HG02678 (cell line): ENCODE measurements at regions not wholly inside any gene's neighbourhood (a gene's known extent, or its start where the extent isn't known, plus 50 kb on each side); places are given as distances from the start of the nearest gene placed in this dataset.
"Not testable (repeated sequence)": the region's sequence is repeated elsewhere in the genome, so short reads cannot be mapped to it uniquely, and the experiment has no call there.

Experiments
- ATAC-seq: cut with Tn5 transposase; IDR thresholded peaks from one replicate; pipeline ENCODE4 v1.9.1; 2021; ENCODE audit warnings: mild to moderate bottlenecking, moderate library complexity; ENCODE audit not compliant: unreplicated experiment

DNA sequence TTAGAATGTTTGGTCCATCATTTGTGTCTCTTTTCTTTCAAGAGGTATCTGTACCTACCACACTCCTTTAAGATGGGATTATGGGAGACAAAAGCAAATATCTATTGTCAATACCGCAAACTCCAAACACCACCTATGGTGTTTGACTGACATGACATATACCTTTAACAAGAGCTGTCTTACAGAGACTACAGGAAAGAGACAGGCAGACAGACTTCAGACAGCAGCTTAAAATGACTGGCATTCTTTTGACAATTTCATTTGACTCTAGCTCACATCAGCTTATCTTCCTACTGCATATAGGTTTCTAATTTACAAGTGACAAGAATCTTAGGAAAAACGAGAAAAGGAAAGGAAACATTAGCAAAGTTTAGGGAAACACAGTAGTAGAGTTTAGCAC, 256.0 kb upstream of the TFAP2D start:
- ATAC-seq, result no peak

DNA sequence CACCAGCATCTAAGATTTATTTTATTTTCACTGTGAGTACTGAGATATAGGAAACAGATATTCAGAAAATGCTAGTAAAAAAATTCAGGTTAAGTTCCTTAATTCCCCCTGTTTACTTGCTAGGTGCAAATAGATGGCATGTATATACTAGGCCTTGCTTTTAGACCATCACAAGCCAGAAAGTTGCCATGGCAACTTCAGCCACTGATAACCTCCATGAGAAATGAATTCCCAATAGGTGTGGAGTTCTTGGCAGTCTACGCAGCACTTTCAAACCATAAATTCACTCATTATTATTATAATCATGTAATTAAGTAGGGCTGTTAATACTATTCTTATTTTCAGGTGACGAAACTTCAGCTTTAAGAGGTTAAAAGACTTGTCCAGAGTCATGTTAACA, 251.6 kb upstream of the TFAP2D start:
- no peak for ATAC-seq

DNA sequence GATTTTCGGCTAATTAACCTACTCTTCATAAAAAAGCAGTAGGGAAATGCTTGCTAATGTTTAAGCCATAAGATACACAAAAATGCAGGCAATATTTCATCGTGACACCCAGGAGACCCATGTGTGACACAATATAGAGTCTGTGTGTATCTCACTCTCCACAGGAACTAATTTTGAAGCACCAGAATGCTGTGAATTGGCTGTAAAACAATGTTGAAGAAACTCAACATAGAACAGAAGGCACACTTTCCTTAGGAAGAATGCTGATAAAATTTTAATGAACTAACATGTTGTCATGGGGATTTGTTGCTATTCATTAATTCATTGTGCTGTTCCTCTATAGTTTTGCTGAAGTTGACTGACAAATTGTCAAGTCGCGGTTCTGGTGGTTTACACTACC, 249.4 kb upstream of the TFAP2D start:
- no peak for ATAC-seq

DNA sequence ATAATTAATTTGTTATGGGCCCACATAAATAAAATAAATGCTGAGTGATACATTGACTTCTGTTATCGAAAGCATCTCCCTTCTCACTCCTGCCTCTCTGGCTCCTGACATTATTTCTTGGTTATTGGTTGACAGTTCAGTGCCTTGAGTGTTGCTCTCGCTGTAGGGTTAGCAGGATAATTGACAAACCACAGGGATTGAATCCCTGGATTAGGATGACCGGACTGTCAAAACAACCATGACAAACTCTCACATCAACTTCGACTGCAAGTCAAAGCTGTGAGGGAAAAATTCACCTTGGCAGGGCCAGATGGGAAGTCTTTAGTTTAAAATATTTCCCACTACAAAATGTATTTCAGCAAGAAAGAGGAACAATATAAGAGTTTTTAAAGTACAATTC, 245.4 kb upstream of the TFAP2D start:
- ATAC-seq, result no peak

DNA sequence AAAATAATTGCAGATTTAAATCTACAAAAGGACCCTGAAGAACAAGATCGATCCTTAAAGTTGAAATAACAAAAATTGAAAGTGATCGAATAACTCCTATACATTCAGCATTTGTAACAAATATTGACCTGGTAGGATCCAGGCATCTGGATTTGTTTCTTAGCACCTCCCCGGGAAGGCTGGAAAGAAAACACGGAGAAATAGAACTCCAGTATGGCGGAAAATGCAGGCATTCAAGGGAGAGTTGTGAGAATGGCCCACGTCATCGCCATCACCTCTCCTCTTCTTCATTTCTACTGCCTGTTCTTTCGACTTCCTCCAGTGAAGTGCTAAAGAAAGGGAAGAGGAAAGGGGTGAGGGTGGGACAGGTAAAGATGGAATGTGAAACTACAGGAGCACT, 242.3 kb upstream of the TFAP2D start:
- ATAC-seq, result no peak

DNA sequence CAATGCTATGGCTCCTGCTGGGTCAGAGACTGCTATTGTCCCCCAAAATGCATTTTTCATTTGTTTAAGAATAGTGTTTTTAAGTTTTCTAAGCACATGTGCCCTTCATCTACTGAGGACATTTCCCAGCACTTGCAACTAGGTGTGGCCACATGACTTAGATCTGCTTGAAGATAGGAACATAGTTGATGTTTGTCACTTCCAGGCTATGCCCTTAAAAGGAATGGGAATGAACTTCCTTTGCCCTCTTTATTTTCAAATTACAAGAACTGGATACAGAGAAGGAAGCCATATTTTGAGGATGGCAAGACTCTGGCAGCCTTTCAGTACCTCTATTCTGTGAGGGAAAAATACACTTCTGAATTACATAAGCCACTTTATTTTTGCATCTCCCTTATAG, 203.0 kb upstream of the TFAP2D start:
- no peak for ATAC-seq

DNA sequence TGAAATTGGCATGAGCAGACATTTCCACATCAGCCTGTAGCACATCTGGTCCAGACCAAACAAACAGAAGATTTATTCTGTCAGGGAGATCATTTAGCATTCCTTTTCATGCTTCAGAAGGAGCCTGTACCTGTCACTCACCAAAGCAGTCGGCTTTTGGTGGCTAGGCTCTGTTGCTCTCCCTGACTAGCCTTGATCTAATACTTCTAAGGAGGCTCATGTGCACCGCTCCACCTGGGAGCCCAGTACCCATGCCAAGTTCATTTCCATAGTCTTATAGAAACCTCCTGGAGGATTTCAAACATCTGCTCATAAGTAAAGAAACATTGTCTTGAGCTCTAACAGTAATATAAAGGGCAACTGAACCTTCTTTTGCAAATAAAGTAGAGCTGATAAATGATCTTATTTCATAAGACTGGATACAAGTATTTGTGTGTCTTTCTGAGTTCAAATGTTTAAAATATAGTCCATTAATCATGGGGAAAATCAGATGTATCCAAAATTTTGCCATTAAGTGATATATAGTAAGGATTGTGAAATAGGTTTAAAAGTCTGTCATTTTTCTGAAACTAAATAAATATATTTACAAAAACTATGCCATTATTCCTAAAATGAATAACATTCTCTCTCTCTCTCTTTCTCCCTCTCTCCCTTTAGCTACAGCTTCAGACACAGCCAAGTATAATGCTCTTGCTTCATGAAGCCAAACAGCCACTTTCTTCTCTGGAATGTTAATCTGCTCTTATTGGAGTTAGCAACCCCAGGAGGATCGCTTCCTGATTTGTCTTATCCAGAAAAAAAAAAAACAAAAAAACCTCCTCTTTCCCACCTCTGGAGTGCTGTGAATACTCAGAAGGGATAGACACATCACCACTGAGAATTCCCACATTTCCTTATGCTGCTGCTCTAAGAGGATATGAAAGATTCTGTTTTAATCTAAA, 192.7 kb upstream of the TFAP2D start:
- ATAC-seq, result no peak

DNA sequence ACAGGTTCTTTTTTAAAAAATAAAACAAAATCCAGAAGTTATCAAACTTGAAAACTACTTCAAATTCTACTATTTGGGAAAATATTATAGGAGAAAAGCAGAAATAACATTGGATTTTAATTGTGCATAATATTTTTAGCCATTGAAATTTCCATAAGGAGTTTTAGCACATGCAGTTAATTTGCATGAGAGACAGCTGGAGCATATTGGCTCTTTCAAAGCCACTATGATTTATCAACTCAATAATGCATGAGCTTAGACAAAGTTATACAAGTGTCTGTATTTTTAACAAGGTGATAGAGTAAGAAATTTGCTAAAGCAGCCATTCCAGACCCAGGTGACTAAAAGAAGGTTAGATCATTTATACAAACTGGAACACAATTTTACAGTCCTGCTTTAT, 189.0 kb upstream of the TFAP2D start:
- ATAC-seq, result no peak

DNA sequence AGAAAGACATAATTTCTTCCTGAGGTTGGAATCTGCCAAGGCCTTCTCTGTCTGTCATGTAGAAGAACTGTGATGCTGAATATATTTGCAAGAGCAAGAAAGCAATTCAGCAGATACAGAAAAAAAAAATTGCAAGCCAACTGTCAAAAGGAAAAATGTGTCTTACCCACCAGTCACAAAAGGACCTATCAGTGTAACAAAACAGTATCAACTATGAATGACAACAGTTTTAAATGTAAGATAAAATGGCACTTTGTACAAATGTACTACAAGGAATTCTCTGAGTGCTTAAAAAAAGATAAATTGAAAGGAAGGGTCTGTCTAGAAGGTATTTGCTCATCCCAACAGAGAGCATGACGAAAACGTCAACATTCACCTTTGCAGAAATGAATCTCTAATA, 185.3 kb upstream of the TFAP2D start:
- ATAC-seq, result no peak

DNA sequence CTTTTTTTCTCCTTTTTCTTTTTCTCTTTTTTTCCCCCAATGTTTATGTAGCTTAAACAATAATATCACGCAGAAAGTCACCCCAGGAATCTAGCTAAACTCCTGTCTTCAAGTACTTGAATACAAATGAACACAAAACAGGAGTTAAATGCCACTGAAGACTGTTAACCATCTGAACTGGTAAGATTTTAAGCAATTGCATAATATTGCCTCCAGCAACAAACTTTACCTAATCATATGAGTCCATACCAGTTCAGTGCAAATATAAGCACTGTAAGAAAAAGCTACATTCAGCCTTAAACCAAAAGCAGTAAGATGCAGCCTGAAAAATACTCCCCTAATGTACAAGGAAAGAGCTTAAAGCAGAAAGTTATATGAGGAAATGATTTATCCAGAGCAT, 173.9 kb upstream of the TFAP2D start:
- no peak for ATAC-seq

DNA sequence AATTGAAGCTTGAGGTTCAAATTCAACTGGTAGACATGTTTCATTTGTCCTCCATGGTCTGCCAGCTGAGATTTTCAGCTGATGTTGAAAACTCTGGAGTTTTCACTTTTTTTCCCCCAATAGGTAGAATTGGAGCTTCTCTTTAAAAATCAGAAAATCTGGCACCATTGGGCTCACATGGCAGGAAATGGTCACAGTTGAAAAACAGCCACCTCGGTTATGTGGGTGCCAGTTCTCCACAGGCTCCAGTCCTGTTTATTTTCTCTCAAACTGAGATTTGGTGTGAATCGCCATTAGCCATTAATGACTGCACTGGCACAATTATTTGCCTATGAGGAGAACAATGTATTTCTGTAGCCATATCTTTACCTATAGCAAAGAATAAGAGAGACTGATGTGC, 171.4 kb upstream of the TFAP2D start:
- no peak for ATAC-seq

DNA sequence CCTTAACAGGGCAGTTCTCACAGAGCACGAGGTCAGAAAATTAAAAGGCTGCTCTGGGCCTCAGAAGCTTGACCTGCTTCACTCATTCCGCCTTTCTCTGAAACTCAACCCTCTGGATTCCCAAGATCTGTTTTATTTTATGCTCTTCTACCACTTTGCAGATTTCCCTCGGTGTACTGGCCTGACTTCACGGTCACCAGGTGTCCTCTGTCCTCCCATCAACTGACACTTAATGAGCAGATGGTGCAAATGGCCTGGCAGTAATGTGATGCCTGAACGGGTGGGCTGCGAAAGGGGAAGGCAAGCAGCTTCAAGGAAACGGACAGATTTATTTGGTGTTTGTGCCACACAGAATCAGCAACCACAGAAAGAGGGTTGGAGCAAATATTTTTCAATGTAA, 169.7 kb upstream of the TFAP2D start:
- ATAC-seq, result no peak

DNA sequence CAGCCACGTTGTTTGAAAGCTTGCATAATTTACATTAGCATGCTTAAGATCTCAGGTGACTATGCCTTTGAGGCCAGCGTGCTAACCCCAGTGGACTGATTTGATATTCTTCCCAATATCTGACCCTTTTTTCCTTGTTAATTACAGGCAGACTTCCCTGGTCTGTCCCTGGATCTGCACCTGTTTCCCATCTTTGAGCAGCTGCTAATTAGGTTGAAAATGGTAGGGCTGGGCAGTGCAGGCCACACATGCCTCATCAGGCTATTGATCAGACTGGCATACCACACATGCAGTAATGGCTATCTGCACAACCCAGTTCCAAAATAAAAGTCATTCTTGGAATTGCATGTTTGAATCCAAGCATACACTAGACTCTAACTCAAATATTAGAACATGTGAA, 164.3 kb upstream of the TFAP2D start:
- no peak for ATAC-seq

DNA sequence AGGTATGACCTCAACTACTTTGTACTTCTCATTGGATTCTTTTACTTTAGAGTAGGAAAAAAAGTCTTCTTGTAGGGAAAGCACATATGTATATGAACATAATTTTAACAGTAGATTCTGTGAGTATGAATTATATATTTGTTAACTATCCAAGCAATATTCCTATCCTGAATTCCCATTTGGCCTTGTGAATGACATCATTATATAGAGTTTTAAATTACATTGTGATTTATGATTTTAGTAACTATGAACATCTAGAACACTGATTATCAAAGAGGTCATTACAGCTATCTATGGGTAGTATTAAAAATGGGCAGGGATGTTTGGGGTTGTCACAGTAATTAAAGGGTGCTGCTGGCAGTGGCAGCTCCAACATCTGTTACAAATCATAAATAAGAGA, 163.9 kb upstream of the TFAP2D start:
- ATAC-seq, result no peak

DNA sequence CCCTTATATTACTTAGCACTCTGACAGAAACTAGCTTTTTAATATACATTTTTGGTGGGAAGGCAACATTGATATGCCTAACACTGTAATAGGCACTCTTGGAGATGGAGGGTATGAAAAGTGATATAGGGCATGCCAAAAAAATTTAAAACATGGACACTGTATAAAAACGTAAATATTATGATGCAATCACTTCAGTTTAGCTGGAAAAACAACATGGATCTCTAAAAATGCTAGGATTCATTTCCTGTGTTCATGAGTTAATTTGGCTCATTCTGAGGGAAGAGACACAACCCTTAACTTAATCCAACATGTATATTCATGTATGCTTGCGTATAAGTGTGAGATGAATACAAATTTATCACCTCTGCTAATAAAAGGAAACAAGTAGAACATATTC, 157.3 kb upstream of the TFAP2D start:
- no peak for ATAC-seq

DNA sequence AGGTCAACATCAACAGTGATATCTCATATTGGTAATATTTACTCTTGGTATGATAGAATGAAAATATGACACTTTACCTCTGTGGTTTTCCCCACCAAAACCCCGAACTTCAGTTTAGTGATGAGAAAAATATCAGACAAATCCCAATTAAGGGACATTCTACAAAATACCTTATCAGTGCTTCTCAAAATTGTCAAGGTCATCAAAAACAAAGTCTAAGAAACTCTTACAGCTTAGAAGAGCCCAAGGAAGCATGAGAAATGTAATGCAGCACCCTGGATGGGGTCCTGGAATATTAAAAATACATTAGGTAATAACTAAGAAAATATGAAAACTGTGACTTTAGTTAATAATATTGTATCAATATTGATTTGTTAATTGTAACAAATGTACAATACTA, 148.3 kb upstream of the TFAP2D start:
- no peak for ATAC-seq

DNA sequence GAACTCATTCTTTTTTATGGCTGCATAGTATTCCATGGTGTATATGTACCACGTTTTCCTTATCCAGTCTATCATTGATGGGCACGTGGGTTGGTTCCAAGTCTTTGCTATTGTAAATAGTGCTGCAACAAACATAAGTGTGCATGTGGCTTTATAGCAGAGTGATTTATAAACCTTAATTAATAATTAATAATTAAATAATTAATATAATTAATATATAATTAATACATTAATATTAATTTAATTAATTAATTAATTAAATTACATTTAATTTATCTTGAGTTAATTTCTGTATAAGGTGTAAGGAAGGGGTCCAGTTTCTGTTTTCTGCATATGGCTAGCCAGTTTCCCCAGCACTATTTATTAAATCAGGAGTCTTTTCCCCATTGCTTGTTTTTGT, 142.1 kb upstream of the TFAP2D start:
- not testable (repeated sequence) for ATAC-seq

DNA sequence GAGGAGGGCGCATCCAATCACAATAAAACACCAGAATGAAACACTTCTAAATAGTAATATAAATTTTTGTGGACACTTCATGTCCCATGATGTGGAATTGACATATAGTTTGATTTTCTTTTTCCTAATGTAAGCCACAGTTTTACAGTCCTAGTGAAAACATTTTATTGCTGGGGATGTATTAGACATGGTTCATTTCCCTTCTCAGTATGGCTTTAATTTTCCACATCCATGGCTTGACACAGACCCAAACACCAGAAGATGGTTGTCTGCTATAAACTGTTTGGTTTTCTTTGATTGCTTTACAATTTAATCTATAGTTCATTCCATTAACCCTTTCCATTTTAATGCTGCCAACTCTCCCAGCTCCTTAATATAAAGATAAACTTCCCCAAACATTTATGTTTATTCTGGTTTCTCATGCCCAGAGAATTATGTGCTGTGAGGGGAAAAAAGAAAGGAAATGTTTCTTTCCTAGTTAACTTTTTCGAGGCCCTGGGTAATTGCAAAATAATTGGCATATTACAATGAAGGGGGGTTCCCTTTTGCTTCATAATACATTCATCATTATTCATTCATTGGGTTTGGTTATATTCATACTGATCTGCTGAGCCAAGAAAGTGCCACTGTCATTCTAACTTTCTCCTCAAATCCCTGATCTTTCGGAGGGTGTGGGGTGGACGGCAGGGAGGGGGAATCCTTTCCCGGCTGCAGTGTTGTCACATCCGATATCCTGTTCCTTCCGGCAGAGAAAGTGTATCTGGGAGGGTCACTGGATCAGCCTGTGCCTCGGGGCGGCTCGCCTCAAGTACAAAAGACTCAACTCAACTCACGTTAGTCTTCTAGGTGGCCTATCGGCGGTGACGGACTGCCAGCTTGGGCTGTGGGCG, 127.6 kb upstream of the TFAP2D start:
- no peak for ATAC-seq

DNA sequence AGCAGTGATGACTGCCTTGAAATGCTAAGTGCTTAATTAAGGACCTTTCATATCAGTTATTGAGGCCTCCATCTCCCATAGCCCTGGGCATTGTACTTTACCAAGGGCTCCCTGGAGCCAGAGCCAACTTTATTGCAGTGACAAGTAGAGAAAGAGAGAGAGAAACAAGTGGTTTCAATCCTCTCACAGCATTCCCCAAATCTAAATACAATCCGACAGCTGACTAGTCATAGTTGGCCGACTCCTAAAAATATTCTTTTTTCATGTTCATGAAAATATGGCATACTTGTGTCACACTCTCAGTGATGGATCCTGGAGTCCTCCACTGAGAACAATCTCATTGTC, 127.0 kb upstream of the TFAP2D start:
- ATAC-seq, result no peak

DNA sequence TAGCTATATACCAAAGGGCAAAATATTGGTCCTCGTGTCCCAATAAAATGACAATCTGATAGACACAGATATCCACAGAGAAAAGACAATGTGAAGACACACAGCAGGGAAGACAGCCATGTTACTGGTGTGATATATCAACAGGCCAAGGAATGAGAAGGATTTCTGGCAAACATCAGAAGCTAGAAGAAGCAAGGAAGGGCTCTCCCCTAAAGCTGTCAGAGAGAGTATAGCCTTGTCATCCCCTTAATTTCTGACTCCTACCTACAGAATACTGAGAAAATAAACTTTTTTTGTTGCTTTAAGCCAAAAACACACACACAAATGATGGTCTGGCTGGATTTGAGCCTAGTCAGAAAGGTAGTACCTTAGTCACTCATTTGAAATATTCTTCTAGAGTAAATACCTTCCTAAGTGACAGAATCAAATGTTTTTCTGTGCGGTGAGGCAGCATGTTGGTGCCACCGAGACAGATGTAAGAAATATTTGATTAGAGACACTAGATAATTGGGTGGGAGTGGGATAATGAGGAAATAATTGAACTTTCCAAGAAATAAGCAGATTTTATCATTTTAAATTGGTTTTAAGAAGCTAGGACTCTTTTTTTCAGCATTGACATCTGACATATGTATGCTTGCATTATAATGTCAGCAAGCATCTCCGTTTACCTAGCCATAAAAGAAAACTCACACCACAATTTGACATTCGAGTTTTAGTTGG, 123.4 kb upstream of the TFAP2D start:
- no peak for ATAC-seq

DNA sequence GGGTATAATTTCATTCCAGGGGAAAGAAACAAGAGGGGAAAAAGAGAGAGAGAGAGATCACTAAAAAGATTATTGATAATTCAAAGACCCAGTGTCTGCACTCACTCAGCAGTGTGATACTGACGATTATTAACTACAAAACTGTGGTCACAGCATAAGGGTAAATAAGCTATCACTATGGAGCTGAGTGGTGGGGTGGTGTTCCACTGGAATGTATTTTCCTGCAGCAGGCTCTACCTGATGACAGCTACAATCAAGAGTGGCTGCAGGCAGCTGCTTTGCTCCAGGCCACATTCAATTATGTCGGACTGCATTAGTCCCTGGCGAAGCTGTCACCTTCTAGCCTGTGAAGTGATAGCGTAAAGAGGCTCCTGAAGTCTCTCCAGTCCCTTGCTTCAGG, 122.2 kb upstream of the TFAP2D start:
- ATAC-seq, result no peak

DNA sequence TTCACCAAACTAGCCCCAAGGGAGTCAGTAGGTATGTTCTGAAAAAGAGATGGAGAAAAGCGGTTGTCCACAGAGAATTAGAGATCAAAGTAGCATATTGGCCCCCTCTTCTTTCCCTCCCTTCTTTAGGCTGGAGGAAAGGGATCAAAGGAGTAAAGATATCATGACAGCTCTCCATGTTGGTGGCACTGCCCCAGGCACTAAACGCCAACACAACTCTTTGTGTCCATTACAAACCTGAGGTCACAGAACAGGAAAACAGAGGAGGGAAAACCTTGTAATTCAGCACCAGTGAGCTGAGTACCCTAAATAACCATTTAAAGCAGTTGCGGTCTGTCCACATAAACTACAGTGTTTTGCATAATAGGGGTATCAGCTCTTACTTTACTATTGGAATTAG, 113.0 kb upstream of the TFAP2D start:
- no peak for ATAC-seq
